GM20431 (cell line): ENCODE measurements at regions not wholly inside any gene's neighbourhood (a gene's known extent, or its start where the extent isn't known, plus 50 kb on each side); places are given as distances from the start of the nearest gene placed in this dataset.

Experiments used
- in situ Hi-C: fragments of 300-500 bp; cut with MseI, MboI; formaldehyde crosslinking; loops from one replicate; pipeline ENCODE4 v1.15.0; 2020; ENCODE audit warnings: low sequenced_read_pairs; ENCODE audit not compliant: unreplicated experiment

DNA sequence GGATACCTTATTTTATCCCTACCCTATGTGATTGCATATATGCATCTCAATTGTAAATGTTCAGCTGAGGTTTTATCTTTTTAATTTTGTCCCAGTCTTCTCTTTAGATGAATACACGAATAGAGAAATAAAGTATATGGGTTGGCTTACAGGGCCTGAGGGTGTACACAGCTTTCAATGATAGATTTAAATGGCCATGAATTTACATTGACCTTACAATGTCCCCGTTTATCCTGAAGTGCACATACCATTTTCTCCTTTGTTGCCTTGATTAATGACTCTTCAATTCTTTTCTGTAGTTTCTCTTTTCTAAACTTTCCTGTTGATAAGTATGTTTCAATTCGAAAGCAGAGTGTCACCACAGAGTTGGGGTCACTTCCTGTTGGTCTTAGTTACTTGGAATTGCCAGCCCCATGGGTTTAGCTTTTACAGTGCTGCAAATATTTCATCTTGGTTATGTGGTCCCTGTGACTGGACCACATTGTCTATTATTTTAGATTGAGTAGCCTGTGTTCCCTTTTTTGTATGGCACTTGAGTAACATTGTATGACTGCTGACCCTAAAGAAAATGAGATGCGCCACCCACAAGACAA, 1616.3 kb upstream of the ACVR2A start:
- in situ Hi-C loops = no loop called here

DNA sequence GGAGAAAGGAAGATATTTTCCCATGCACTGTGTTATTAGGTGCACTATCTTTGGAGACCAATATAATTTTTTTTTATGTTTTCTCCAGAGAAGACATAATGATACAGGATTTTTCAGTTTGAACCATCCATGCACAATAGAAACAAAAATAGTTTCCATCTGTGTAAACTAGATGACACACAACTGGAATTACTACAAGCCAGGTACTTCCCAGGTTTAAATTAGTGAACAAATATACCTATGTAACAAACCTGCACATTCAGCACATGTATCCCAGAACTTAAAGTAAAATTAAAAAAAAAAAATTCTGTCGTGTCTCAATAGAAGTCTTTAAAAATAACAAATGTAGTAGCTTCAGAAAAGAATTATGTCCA, 1616.8 kb upstream of the ACVR2A start:
- in situ Hi-C loops = no loop called here

DNA sequence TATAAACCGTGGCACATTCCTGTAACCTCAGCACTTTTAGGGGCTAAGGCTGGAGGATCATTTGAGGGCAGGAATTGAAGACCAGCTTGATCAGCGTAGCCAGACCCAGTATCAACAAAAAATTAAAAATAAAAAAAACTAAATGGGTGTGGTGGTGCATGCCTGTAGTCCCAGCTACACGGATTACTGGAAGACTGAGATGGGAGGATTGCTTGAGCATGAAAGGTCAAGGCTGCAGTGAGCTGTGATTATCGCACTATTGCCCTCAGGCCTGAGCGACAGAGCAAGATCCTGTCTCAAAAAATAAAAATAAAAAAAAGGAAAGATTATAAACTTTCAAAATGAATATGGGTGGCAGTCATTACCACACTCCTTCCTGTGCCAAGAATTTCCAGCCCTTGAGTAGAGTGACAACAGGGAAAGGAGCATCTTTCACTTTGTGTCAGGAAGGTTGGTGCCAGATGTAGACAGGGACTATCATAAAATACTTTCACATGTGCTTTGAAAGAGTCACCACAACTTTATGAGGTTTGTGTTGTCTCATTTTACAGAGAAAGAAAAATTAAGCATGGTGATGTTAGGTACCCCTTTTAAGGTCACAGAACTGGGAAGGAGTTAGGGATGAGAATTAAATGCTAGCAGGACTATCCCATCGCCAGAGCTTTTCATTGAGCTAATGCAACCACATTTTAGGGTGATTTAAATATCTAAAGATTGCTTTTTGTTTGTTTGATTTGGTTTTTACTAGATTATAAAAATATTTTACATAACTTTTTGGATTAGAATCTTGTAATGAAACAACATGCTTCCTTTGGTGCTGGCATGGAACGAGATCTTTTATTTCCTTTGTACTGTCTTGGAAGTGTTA, 1617.4 kb upstream of the ACVR2A start:
- in situ Hi-C loops = no loop called here

DNA sequence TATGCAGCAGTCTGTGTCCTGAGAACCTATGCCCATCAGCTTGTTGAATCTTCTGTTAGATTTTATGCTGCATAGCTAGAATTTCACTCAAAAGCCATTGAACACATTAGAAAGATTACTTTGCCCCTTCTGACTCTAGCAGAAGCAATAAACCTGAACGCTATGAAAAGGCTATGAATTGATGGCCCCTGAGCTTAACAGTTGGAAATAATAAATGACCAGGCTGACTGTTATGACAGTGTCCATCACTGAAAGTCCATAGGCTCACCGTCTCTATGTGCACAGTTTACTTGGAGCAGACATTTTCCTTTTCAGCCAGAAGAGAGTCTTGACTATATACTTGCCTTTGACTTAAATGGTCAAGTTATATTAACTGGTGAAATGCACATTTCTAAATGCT, 1618.8 kb upstream of the ACVR2A start:
- in situ Hi-C loops = no loop called here

DNA sequence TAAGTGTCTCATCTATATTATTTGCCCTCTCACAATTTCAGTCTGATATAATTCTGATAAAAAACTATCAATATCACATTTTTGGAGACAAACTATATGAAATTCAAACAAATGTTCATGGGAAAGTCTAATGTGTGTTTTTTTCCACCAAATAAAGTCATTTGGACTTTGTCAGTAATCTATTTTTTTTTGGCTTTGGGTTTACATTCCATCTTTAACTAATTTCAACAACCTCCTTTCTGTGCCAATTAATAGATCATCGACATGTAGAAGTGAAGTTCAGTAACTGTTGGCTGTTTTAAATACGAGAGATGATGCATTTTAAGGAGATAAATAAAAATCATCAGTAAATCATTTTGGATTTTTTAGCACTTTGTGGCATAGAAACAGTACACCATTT, 1623.0 kb upstream of the ACVR2A start:
- in situ Hi-C loops = no loop called here

DNA sequence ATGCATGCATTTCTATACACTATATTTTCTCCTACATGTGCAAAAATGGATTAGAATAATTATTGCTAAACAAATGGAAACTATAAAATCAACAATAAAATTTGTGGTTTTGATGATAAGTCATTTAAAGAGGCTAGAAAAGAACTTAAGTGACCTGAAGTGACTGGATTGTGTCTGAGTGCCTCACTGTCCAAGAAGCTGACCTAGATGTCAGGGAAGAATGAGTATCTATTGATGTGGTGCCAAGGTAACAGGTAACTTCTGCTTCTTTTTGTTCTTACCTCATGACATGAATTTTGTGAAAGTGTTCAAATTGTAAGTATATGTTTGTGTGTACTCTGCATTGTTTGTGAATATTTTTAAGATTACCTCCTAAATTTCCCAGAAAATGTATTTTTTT, 1623.9 kb upstream of the ACVR2A start:
- in situ Hi-C loops = no loop called here

DNA sequence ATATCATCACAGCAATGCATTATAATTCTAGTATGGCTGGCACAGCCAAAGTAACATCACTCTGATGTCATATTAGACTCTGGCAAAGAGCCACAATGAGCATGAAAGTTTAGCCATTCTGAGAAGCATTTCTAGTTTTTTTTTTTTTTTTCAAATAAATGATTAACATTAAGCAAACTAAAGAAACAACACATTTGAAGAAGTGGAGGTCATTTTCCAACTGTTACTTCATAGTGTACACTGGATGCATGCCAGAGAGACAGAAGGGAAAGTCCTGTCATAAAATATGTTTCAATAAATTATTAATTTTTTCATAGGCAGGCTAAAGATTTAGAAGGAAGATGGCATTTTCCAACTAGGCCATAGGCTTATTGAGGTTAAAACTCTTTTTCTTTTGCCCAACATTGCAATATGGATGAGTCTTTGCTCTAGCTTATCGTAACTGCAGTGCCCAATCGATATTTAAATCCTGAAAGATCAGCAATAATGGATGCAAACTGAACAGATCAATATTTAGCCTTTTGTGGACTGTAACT, 1630.4 kb upstream of the ACVR2A start:
- in situ Hi-C loops = no loop called here

DNA sequence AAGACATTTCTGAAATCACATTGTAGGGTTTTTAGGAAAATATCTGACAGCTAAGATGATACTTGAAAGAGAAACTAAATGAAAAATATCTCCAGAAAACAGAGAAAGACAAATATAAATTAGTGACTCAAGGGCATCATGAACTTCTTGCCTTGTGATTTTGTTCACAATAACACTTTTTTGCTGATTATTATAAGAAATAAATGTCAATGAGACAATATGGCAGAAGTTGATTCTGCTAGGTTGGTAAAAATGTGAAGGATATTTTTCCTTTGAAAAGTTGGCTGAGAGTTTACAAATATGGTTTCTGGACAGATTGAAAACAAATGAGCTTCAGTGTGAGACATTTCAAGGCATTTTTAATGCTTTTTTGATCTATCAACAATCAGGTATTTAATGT, 1631.2 kb upstream of the ACVR2A start:
- in situ Hi-C loops = no loop called here

DNA sequence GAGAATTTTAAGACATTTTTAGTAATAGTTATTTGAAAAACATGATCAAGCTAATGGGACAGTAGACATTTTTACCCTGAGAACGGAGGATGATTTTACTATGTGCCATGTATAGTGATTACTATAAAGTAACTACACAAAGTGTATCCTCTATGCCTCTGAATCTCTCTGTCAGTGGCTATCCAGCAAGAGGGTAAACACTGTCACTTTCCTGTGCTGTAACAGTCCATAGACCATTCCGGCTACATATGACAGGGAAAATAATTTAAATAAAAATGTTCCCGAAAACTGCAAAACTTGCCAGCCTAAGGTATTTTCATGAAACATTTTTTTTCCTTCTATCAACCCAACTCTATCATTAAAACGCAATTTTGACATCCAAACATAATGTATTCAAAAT, 1632.2 kb upstream of the ACVR2A start:
- in situ Hi-C loops = no loop called here

DNA sequence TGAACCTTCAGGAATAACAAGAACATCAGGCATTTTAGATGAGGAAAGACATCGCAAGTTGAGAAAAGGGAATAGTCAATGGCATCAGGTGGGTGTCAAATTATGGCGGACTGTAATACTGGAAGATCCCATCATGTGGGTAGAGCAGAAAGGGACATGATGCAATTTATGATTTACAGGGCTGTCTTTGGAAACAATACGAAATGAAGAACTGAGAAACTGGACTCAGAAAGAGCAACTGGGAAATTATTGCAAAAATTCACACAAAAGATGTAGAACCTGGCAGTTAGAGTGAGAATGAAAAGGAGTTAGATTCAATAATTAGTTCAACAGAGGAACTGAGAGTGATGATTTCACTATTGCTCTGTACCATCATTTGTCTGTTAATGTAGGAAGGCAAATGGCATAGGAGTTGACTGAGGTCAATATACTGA, 1635.0 kb upstream of the ACVR2A start:
- in situ Hi-C loops = no loop called here

DNA sequence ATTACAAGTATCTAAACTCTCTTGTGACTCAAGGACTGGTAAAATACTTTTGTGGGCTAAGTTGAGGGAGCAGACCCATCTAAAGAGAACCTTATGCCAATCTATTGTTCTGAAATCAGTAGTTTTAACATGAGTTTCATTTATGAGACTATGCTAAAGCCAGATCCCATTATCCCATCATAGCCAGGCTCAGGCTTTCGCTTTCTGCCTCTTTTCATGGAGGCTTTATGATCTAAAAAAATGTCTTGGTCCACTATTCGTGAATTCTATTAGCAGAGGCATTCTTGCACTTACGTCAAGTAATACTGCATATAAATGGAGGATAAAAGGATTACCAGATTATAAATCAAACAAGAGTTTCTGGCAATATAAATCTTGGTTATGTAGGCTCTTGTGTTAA, 1636.9 kb upstream of the ACVR2A start:
- in situ Hi-C loops = no loop called here

DNA sequence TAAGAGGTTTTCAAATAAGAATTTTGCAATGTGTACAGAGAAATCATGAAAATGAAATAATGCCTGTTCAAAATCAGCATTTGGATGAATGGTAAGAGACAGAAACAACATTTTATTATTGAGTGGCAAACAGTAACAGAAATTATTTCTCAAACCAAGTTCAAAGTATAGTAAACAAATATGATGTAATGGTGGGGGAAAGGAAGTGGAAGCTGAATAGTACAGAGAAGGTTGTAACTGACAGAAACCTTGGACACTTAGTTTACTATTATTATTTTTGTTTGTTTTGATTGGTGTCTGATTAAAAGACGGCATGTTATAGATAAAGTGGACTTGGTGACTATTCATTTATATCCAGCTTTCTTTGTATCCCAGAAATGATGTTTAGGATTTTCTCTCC, 1637.4 kb upstream of the ACVR2A start:
- in situ Hi-C loops = no loop called here

DNA sequence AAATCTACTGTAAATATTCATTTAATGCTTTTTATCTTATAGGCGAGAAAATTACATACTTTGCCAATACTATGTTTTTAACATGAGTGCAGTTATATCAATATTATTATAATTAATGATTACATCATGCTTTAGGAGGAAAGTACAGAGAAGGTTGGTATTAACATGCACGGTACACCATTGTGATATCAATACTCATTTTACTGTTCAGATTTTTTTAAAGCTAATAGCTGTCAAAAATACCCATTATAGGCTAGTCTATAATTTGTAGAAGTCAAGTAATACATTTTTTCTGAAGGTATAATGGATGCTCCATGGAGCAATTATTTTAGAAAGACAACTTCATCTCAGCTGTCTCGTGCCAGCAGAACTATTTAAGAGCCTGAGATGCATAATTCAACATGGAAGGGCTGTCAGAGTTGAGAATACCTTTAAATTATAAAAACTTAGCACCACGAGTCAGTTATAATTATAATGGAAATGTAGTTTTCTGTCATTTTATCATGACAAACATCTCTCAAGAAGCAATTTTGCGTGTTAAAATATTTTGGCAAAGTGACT, 1641.7 kb upstream of the ACVR2A start:
- in situ Hi-C loops = no loop called here

DNA sequence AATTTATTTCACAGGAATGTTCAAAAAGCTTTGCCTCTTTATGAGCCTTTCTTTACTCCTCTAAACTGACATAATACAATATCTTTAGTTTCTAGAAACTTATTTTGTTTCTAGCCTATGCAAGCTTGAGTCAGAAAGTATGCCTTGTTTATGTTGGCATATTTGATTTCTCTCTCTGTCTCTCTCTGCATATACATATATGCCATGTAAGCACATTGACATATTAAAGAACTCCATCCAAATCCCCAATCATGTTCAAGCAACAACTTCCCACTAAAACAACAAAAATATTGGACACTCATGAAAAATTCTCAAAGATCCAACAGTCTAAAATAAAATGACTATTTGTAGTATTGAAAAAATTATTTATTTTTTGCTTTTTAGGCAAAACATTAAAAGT, 1651.2 kb upstream of the ACVR2A start:
- in situ Hi-C loops = no loop called here

DNA sequence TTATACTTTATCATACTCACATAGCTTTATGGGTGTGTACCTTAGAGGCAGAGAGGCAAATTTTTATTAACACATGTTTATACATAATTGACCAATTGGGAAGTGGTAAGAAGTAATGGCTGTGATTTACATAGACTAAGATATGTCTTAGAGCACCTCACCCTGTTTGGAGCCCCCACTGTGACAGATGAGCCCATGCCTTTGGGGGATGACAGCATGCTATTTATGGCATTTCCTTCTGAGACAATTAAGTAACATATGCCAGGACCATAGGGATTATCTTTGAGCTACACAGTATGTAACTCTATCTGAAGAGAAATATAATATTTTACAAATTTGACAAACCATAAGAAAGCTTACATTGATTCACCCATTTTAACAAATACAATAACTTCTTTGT, 1655.3 kb upstream of the ACVR2A start:
- in situ Hi-C loops = no loop called here

DNA sequence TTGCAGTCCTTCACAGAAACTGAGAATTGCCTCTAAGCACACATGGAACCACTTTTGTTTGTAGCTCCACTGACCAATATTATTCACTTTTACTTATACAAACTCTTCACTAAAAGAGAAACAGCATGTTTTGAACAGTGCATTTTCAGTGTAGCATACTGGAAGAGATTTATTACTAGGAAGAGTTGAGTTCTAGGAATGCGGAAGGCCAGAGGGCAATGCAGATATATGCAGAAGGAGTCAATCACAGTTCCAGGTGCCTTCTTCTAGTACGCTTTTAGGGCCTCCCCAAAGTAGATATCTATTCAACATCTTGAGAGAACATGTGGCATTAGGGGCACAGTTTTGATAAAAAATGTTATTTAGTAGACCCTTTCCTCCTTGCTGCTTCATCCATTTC, 1654.0 kb upstream of the ZEB2 start:
- in situ Hi-C loops = no loop called here

DNA sequence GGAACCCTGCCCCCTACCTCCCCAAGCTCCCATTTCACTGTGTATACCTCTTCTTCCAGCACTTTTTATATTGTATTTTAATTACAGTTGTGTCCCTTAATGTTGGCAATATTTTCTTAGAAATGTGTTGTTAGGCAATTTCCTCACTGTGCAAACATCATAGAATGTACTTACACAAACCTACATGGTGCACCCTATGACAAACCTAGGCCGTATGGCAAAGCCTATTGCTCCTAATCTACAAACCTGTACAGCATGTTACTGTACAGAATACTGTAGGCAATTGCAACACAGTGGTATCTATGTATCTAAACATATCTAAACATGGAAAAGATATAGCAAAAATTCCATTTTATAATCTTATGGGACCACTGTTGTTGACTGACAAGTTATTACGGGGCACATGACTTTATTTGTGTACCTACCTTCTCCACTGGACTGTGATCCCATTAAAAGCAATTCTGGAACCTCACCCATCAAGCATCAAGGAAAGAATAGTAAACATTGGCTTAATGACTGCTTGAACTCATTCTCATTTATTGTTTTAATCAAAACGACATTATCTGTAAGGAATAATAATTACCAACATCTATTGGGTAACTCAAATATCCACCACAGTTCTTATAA, 1641.5 kb upstream of the ZEB2 start:
- in situ Hi-C loops = no loop called here

DNA sequence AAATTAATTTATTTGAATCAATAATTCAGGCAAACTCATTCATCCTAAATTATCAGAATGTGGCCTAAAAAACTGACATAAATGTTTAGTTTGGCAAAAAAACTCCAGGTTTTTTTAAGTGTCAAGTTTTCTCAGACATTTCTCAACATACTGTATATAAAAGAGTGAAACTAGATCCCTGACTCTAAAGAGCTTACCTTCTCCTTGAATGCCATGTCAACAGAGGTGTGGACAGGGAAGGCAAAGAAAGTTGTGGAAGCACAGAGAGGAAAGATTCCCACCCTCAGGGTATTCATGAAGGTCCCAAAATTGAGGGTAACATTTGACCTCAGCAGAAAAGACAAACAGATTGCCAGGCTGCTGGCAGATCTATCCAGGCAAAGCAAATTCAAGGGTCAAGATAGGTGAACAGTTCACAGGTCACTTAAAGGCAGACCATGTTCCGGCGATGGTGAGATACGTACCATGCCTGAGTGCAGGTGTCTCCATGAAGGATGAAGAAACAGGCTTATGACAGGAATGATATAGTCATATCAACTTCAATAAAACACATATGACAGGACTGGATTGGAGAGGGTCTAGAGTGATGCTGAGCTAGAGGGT, 1638.3 kb upstream of the ZEB2 start:
- in situ Hi-C loops = no loop called here

DNA sequence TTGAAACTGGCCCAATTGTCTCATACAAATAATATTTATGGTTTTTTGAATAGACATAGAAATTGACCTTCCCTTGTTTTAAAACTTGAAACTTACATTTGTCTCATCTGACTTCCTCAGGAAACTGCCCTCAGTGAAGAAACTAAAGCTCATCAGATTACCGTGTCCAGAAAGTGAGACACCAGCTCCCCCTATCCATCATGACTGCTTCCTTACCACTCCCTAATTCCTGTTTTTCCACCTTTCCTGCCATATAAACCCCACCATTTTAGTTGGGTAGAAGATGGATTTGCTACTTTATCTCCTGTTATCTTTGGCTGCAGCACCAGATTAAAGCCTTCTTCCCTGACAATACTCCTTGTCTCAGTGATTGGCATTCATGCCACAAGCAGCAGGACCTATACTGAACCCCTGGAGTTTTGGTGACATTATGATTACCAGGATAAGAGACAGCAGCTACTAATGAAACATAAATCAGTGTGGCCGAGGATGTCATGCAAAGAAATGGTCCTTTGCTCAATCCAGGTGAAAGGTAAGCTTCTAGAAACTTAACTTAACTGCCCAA, 1627.6 kb upstream of the ZEB2 start:
- in situ Hi-C loops = no loop called here

DNA sequence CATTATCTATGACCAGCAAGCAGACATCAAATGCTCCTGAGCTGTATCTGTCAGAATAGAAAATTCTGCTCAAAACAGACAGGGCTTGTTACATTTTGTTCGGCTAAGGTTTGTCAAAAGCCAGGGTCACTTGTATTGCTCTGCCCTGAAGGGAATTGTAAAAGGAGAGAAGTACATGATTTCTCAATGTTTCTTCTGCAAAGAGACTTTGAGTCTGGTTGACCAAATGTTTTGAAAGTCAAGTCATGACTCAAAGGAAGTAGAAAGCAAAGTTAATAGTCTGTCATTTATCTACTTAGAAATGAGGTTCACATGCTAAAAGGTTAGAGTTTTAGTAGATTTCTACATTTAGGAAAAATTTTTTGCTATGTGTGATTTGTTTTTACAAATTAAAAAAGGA, 1624.1 kb upstream of the ZEB2 start:
- in situ Hi-C loops = no loop called here
